HAP-1 (cell line): ENCODE measurements at regions not wholly inside any gene's neighbourhood (a gene's known extent, or its start where the extent isn't known, plus 50 kb on each side); places are given as distances from the start of the nearest gene placed in this dataset.
"Not testable (repeated sequence)": the region's sequence is repeated elsewhere in the genome, so short reads cannot be mapped to it uniquely, and the experiment has no call there.

Experiments
- DNase-seq, 2 experiments: peaks; one replicate each; pipeline ENCODE4 v3.0.0-alpha.2; 2016 to 2020; ENCODE audit warnings: low spot score in 2 of 2
- H3K27me3 ChIP-seq: fragments of 250-450 bp; sonication (Bioruptor Pico); 2 replicates; pipeline ENCODE4 v1.5.1; 2020; ENCODE audit warnings: low read depth, mild to moderate bottlenecking, moderate library complexity
- H3K36me3 ChIP-seq: fragments of 250-450 bp; sonication (Bioruptor Pico); replicated peaks from 2 replicates; pipeline ENCODE4 v1.5.1; 2020; ENCODE audit warnings: mild to moderate bottlenecking
- H3K4me1 ChIP-seq: fragments of 250-450 bp; sonication (Bioruptor Pico); 2 replicates; pipeline ENCODE4 v1.5.1; 2020; ENCODE audit warnings: mild to moderate bottlenecking
- H3K4me3 ChIP-seq: fragments of 250-450 bp; sonication (Bioruptor Pico); 2 replicates; pipeline ENCODE4 v1.5.1; 2020; ENCODE audit warnings: mild to moderate bottlenecking, moderate library complexity
- H3K9me3 ChIP-seq: fragments of 250-450 bp; sonication (Bioruptor Pico); 2 replicates; pipeline ENCODE4 v1.5.1; 2020; ENCODE audit warnings: mild to moderate bottlenecking, moderate library complexity
- in situ Hi-C: fragments of 300-500 bp; cut with MboI; formaldehyde crosslinking; loops from 3 replicates; pipeline ENCODE4 v1.14.3; 2020; ENCODE audit warnings: low sequenced_read_pairs, inconsistent platforms, mixed read lengths

GRCh38 chr2:156004459-156004858 is 328.1 kb downstream of the NR4A2 start:
- Histone ChIP-seq H3K4me1 (no peaks in the 10 kb centered on the region), H3K36me3 (no peaks in the 10 kb centered on the region), H3K9me3 (no peaks in the 10 kb centered on the region), H3K4me3 (no peak overlapping the region), H3K27me3 (no peaks in the 10 kb centered on the region)
- in situ Hi-C loops = no loop called here
- no peak for DNase-seq

GRCh38 chr2:156003780-156004179 is 328.7 kb downstream of the NR4A2 start:
- Histone ChIP-seq H3K9me3 (no peaks in the 10 kb centered on the region), H3K4me1 (no peaks in the 10 kb centered on the region), H3K36me3 (no peaks in the 10 kb centered on the region), H3K27me3 (no peaks in the 10 kb centered on the region), H3K4me3 (no peak overlapping the region)
- in situ Hi-C loops = no loop called here
- DNase-seq = no peak

GRCh38 chr2:156001851-156002250 is 330.7 kb downstream of the NR4A2 start:
- DNase-seq = no peak
- Histone ChIP-seq H3K36me3 (no peaks in the 10 kb centered on the region), H3K27me3 (no peaks in the 10 kb centered on the region), H3K9me3 (no peaks in the 10 kb centered on the region), H3K4me1 (no peaks in the 10 kb centered on the region), H3K4me3 (no peak overlapping the region)
- in situ Hi-C loops = no loop called here

GRCh38 chr2:155997538-155997937 is 335.0 kb downstream of the NR4A2 start:
- DNase-seq = no peak
- in situ Hi-C loops = no loop called here
- peaks cover 6% of the 10 kb centered on the region; the same call in 1 of the 2 replicates for H3K9me3 ChIP-seq

GRCh38 chr2:155994315-155994714 is 338.2 kb downstream of the NR4A2 start:
- H3K27me3 ChIP-seq = no peaks in the 10 kb centered on the region
- no peaks in the 10 kb centered on the region for H3K36me3 ChIP-seq
- no peaks in the 10 kb centered on the region for H3K4me1 ChIP-seq
- no peak for DNase-seq
- peaks cover 6% of the 10 kb centered on the region; the same call in 1 of the 2 replicates for H3K9me3 ChIP-seq
- in situ Hi-C loops = no loop called here
- no peak overlapping the region for H3K4me3 ChIP-seq

More at GRCh38 chr2:155997538-155997937, 335.0 kb downstream of the NR4A2 start:
- H3K36me3 ChIP-seq = no peaks in the 10 kb centered on the region
- no peak overlapping the region for H3K4me3 ChIP-seq
- no peaks in the 10 kb centered on the region for H3K4me1 ChIP-seq
- H3K27me3 ChIP-seq = no peaks in the 10 kb centered on the region

GRCh38 chr2:155983845-155984244 is 348.7 kb downstream of the NR4A2 start:
- no peak overlapping the region for H3K4me3 ChIP-seq
- H3K36me3 ChIP-seq = no peaks in the 10 kb centered on the region
- peaks cover 7% of the 10 kb centered on the region for H3K4me1 ChIP-seq
- no peaks in the 10 kb centered on the region for H3K27me3 ChIP-seq
- no peaks in the 10 kb centered on the region for H3K9me3 ChIP-seq
- in situ Hi-C loops = no loop called here
- peak in 1 of 2 experiments; percentile 74 for DNase-seq

GRCh38 chr2:155982135-155982534 is 350.4 kb downstream of the NR4A2 start:
- H3K4me3 ChIP-seq = no peak overlapping the region
- H3K27me3 ChIP-seq = no peaks in the 10 kb centered on the region
- H3K9me3 ChIP-seq = no peaks in the 10 kb centered on the region
- in situ Hi-C loops = no loop called here
- no peak for DNase-seq
- H3K4me1 ChIP-seq = peaks cover 7% of the 10 kb centered on the region
- no peaks in the 10 kb centered on the region for H3K36me3 ChIP-seq

GRCh38 chr2:155980941-155981560 is 351.5 kb downstream of the NR4A2 start:
- H3K4me1 ChIP-seq = peaks cover 7% of the 10 kb centered on the region
- H3K27me3 ChIP-seq = no peaks in the 10 kb centered on the region
- no peaks in the 10 kb centered on the region for H3K9me3 ChIP-seq
- no peak for DNase-seq
- H3K36me3 ChIP-seq = no peaks in the 10 kb centered on the region
- in situ Hi-C loops = no loop called here
- no peak overlapping the region for H3K4me3 ChIP-seq

- in situ Hi-C loops = no loop called here
- H3K27me3 ChIP-seq = no peaks in the 10 kb centered on the region
- no peaks in the 10 kb centered on the region for H3K36me3 ChIP-seq
- peaks cover 2% of the 10 kb centered on the region; the same call in 1 of the 2 replicates for H3K4me1 ChIP-seq
- DNase-seq = no peak
- H3K4me3 ChIP-seq = no peak overlapping the region
- H3K9me3 ChIP-seq = no peaks in the 10 kb centered on the region
Observed at GRCh38 chr2:155975734-155976133, 356.8 kb downstream of the NR4A2 start.

- no peaks in the 10 kb centered on the region for H3K27me3 ChIP-seq
- H3K4me3 ChIP-seq = no peak overlapping the region
- no peak for DNase-seq
- in situ Hi-C loops = no loop called here
- H3K36me3 ChIP-seq = no peaks in the 10 kb centered on the region
- no peaks in the 10 kb centered on the region for H3K9me3 ChIP-seq
- H3K4me1 ChIP-seq = no peaks in the 10 kb centered on the region
Observed at GRCh38 chr2:155972916-155973315, 359.6 kb downstream of the NR4A2 start.

- H3K4me1 ChIP-seq, DNase-seq, H3K27me3 ChIP-seq, H3K9me3 ChIP-seq, H3K36me3 ChIP-seq, H3K4me3 ChIP-seq, in situ Hi-C loops: not testable (repeated sequence)
Observed at GRCh38 chr2:155966064-155966471, 366.5 kb downstream of the NR4A2 start.

GRCh38 chr2:155965415-155966063 is 367.0 kb downstream of the NR4A2 start:
- Histone ChIP-seq H3K27me3 (no peaks in the 10 kb centered on the region), H3K36me3 (no peaks in the 10 kb centered on the region), H3K9me3 (no peaks in the 10 kb centered on the region), H3K4me1 (peaks cover 8% of the 10 kb centered on the region), H3K4me3 (no peak overlapping the region)
- no peak for DNase-seq
- in situ Hi-C loops = no loop called here

GRCh38 chr2:155961641-155962040 is 370.9 kb downstream of the NR4A2 start:
- H3K9me3 ChIP-seq = no peaks in the 10 kb centered on the region
- no peak overlapping the region for H3K4me3 ChIP-seq
- in situ Hi-C loops = no loop called here
- DNase-seq = peak in 1 of 2 experiments; percentile 73
- peaks cover 8% of the 10 kb centered on the region for H3K4me1 ChIP-seq
- H3K36me3 ChIP-seq = no peaks in the 10 kb centered on the region
- H3K27me3 ChIP-seq = no peaks in the 10 kb centered on the region

GRCh38 chr2:155958834-155959233 is 373.7 kb downstream of the NR4A2 start:
- in situ Hi-C loops = no loop called here
- no peaks in the 10 kb centered on the region for H3K9me3 ChIP-seq
- no peak for DNase-seq
- peaks cover 8% of the 10 kb centered on the region for H3K4me1 ChIP-seq
- H3K27me3 ChIP-seq = no peaks in the 10 kb centered on the region
- no peak overlapping the region for H3K4me3 ChIP-seq
- no peaks in the 10 kb centered on the region for H3K36me3 ChIP-seq
